ENCODE measurements at regions not wholly inside any gene's neighbourhood (a gene's known extent, or its start where the extent isn't known, plus 50 kb on each side); places are given as distances from the start of the nearest gene placed in this dataset.

DNA sequence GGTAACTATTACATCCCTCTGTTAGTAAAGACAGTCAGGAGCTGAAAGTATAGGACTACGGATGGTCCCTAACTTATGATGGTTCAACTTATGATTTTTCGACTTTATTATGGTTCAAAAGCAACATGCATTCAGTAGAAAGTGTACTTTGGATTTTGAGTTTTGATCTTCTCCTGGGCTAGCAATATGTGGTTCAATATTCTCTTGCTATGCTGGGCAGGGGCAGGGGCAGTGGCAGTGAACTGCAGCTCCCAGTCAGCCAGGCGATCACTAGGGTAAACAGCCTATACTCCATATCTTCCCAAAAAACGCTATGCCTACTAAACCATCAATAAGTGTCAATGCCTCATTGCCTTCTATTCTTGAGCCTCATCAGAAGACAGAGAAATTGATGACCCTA, 292.7 kb downstream of the EMP1 start:
- no peak for DNase-seq

DNA sequence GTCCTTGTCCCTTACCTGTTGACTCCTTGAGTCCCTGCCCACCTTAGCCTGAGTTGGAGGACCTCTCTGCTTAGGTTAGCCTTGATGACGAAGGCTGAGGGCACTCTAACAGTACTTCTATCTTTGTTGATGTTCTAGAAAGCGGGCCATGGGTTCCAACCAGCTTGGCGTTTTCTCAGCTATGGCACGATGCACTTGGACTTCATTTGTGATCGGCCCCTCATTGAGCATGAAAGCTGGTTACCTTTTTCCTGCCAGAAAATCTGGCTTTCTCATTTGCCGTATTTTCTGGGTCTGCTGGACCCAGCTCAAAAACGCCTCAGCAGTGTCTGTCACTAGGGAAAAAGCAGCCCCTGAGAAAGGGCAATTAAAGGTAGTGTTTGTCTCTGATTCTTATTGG, 290.8 kb downstream of the EMP1 start:
- DNase-seq = no peak

DNA sequence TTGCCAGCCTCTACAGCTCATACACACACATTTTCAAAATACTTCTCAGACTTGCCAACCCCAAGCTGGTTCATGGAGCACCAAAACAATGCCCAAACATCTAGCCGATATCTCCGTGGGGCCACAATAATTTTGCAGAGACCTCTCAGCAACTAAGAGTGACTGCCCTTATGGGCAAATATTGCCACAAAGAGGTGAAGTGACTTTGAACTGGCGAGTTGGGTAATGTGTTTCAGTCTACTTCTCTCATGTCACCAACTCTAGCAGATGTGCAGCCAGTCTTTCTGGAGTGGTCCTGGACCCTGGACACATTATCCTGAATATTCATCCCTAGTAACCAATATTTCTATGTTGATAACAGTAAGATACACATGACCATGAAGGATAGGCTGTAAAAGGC, 290.3 kb downstream of the EMP1 start:
- DNase-seq = no peak

DNA sequence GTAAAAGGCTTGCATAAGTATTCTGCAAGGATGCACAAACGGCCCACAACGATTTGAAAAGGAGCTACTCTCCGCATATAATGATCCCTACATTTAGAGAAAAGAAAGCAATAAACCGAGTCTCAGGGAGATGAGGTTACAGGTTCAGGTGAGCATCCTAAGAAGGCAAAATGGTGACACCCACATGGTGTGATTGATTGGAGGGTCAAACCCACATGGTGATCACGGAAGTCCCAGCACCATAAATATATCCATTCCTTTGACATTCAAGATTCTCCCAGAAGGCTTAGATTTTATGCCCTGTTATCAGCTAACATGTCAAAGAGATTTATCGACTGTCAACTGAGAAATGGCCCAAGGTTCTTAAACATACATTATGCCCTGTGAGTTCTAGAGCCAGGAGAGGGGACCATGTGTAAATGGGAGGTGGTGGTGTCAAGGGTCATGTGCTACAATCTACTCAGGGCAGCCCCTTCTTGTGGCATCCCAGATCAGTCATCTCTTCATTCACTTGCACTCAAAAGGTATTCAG, 282.2 kb downstream of the EMP1 start:
- no peak for DNase-seq

DNA sequence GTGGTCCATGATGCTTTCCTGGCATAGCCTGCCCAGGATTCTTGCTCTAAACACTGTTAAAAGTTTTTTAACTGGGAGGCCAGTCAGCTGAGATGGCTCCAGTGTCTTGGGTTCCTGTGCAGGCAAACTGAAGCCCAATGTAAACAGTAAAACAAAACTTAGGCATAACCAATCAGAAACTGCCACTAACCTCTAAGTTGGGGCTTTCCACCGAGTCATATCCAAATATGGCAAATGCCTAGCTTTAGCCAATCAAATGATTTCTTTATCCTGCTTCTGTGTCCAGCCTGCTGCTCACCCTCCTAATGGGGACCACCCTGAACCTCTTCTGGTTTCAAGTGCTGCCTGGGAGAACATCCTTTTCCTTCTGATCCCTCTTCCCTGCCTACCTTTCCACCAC, 277.9 kb downstream of the EMP1 start:
- DNase-seq = no peak

DNA sequence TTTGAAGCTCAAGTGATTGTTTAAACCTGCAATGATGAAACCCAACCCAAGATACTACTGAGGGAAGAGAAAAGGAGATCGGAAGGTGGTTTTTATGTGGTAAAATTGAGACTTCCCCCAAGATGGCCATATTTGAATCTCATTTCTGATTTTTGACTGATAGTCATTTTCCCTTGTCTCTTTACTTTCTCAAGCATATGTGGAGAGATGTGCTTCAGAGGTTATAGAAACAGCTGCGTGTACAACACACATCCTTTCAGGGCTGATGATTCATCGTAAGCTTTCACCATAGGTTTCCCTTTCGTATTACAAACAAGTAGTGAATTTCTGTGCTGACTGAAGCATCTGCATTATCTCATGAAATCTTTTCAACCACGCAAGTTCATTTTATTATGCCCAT, 276.2 kb downstream of the EMP1 start:
- no peak for DNase-seq

DNA sequence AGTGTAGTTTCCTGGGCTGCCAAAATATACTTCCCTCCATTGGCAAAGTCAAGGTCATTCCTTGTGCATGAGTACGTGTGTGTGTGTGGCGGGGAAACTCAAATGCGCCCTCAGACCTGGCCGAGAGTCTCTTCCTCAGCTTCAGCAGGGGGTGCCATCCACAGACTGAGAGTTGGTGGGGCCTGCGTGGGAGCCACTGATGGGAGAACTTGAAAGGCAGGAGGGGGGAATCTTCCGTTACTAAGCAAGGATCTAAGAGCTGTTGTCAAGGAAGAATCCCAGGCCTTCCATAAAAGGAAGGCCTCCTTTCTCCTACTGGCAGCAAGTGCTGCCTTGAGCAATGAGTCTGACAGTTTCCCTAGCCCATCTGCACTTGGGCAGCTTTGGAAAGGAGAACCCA, 274.9 kb downstream of the EMP1 start:
- no peak for DNase-seq

DNA sequence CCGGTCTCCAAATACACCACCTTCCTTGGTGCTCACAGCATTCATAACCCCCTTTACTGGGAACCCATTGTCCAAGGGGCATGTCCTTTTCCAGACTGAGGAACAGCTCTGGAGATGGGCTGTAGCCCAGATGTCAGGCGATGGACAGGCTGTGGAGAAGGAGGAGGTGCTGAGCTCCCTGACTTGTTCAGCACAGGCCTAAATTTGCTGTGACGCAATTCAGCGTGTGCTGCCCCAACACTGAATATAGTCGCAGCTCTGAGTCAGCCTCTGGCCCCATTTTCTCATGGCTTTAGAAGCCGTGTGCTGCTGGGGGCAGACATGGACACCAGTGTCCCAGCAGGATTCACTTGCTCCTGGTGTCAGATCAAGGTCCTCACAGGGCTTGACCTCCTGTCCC, 269.1 kb downstream of the EMP1 start:
- DNase-seq = no peak

DNA sequence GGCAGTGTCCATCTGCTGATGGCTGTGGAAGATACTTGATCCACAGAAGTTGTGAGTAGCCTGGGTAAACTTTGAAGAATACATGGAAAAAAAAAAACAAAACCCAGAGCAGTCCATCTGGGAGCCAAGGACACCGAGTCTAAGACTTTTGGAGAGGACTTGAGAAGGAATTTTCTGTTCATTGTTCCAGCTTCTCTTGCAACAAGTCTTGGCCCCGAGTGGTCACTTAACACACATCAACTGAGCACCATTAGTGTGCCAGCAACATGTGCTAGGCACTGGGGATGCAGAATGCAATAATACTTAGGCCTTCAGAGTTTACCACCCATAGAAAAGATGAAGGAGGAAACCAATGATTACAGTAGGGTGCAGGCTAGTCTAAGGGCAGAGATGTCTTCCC, 266.7 kb downstream of the EMP1 start:
- no peak for DNase-seq

DNA sequence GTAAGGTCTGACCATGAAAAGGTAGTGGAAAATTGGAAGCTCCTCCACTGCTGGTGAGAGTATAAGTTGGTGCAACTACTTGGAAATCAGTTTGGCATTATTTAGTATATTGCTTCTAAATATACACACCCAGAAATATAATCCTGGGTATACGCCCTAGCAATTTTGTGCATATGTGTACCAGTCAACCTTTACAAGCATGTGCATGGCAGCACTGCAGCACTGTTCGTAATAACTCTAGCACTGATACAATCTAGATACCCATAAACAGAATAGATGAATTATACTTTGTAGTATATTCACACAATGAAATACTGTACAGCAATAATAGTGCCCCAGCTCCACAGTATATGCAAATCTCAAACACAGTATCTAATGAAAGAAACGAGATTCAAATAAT, 265.9 kb downstream of the EMP1 start:
- DNase-seq = no peak

DNA sequence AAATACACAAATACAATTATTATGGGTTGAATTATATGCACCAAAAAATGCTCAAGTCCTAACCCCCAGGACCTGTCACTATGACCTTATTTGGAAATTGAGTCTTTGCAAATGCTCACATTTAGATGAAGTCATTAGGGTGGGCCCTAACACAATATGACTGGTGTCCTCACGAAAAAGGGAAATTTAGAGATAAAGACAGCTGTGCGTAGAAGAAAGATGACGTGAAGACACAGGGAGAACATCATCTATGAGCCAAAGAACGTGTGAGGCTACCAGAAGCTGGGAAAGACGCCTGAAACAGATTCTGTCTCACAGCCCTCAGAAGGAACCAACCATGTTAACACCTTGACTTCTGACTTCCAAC, 259.2 kb downstream of the EMP1 start:
- no peak for DNase-seq

DNA sequence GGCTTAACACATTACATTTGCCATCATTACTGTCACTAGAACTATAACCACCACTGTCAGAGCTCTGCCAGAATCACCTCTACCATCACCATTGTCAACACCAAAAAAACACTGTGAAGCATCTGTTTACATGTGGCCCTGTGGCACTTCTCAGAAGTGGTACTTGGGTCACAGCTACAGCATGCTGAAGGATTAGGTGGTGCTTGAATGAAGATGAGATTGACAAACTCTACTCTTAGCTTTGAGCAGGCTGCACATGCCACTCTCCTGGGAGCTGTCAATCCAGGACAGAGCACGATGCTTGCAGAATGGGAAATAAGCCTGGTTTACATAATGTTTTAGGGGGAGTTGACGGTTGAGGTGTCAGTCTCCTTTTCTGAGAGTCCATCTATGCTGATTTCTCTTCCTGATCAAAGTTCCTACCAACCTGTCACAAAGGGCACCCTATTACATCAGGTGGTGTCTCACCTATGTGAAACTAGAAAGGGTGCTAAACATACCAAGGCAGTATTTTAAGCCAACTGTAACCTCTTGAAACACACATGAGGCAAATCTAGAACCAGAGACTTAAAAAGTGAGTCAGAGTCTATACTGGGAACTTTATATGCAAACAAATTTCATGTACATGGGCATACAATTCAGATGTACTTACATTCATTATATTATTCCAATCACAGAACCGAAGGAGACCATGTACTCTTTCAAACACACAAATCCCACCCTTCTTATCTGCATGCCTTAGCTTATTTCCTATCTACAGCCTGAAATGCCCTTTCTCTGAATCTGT, 258.7 kb downstream of the EMP1 start:
- no peak for DNase-seq

DNA sequence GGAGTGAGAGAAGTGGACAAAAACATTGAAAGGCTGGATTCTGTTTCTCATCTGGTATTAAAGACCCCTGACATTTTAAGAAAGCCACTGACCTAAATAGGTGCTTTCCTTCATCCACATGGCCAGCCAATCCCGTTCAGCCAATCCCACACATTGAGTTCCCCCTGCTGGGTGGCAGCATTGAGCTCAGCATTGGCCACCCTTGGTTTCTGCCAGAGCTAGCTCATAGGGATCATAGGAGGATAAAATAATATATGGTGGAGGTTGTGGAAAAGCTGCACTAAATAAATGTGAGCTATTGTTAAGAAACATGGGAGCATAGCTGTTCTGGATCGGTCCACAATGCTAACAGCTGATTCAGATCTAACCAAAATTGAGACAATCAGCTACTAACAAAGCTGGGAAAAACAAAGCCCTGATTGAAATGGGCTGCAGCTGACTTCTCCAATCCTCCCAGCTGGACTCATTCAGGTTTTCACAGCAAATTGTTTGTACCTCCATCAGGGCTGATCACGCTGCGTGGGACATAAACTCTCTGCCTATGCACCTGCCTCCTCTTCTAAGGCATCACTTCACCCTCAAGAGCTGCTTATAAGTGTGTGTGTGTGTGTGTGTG, 256.5 kb downstream of the EMP1 start:
- no peak for DNase-seq

DNA sequence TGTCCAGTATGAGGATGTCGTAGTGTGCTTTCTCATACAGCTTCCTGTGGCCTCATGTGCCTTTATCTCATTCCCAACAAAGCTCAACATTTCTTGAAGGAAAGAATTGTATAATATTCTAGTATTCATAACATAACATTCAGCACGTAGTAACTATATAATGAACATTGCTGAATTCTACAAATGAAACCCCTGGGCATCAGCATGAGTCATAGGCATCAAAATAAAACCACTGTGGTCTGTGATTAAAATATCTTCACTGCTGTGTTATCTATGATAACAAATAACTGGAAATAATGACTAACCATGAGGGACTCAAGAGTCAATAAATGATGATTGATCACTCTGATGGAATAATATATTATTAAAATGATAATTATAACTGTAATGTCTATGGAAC, 255.2 kb downstream of the EMP1 start:
- DNase-seq = no peak

DNA sequence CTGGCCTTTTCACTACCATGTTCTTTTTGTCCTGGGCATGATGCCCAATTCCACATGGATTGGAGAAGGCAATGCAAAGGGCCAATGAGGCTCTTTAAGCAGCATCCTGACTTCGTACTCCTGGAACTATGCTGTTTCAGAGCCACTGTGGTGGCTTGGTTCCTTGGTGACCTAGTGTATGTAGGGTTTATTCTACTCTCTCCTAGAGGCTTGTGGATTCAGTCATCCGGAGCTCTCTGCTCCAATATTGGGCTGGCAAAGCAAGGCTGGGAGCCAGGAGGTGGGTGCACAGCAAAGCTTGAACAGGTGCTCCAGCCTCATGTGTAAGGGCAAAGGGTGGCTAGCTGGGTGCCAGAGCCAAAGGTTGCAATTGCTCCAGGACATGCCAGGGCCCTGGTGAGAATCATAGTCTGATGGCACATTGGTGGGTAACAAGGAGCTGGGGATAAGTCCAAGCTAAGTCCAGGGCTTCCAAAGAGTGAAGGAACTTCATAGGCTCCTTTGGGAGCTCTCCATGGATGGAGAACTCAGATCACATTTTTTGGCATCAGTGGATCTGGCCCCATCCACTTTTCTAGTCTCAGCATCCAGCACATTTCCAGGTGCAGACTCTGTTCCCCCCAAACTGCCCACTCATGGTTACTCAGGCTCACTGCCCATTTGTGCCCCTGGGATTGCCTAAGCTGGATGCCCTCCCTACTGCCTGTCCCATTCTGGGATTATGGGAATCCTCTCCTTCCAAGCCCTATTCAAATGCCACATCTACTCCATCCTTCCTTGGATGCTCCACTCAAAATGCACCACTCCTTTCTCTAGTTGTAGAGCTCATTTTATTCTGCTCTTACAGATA, 253.9 kb downstream of the EMP1 start:
- DNase-seq = no peak

DNA sequence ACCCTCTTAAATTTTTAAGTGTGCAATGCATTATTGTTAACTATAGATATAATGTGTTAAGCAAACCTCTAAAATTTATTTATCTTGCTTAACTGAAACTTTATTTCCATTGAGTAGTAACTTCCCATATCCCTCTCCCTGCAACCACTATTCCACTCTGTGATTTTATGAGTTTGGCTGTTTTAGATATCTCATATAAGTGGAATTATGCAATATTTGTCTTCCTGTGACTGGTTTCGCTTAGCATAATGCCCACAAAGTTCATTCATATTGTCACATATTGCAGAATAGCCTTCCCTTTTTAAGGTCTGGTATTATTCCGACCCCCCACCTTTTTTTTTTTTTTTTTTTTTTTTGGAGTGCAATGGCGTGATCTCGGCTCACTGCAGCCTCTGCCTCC, 247.6 kb downstream of the EMP1 start:
- no peak for DNase-seq

DNA sequence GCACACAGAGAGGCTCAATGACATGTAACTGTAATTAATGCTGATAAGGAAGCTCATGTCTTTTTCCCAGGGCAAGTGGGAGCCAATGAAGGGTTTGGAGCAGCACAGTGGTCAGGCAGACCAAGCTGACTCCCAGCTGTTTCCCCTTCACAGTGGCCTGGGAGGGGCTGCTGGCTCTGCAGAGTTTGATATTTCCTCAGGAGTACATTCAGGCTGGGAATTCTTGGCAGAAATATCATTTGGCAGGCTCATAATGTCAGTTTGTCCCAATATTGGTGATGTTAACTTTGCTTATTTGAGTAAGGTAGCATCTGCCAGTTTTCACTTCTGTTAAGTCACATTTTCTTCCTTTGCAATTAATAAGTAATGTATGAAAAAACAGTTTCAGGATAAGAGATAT, 247.0 kb downstream of the EMP1 start:
- peak; percentile 34 for DNase-seq

DNA sequence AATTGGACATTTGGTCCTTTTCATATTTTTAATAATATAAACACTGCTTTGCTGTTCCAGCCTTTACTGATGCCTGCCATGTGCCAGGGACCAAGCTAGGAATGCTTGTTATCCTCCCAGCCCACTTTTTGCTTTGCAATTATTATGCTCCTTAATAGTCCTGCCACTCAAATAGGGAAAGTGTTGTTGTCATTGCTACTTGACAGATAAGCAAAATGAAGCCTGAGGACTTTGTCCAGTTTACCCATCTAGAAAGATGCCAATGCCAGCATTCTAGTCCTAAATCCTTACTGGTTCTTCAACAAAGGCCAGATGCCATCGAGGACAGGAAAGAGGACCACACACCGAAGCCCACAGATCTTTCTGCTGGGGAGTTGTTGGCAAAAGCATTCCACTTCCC, 246.5 kb downstream of the EMP1 start:
- DNase-seq = no peak

DNA sequence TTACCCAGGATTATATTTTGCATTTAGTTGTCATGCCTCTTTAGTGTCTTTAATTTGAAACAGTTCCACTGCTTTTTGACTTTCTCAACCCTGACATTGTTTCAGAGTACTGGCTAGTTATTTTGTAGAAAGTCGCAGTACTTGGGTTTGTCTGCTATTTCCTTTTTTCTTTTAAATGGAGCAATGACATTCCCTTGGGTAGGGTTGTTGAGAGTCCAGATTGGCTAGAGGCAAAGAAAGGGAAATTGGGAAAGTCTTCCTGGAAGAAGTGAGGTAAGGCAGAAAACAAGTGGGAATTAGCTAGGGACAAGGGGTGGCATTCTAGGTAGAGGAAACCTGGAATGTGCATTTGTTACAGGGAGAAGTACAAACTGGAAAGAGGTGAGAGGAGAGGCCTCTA, 245.9 kb downstream of the EMP1 start:
- DNase-seq = no peak

DNA sequence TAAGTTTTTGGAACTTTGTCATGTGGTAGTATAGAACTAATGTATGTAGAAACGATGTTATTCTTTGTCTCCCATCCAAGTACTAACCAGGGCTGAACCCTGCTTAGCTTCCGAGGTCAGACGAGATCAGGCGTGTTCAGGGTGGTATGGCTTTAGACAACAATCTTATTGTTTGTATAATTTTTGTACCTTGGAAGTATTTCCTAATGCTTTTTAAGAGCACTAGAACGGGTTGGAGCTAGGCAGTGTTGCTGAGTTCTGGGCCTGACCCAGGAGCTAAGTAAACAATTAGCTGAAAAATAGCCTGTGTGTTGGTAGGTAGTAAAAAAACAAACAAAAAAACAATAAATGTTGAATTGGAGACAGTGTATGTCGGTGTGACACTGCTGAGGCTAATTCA, 244.3 kb downstream of the EMP1 start:
- DNase-seq = no peak

DNA sequence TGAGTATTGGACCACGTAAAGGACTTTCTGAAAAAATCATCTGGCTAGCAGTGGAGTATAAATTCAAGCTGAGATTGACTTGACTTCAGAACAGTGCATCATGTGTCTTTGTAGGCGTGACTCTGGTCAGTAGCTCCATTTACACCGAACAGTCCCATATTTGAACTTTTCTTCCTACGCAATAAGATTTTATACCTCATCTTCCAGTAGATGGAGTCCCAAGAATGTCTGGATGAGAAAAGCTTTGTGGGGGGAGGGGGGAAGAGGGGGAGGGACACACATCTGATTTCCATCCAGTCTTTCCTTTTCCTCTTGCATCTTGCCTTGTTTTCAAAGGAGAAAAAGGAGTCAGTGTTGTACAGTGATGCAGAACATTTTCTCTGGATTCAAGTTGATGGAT, 241.0 kb downstream of the EMP1 start:
- no peak for DNase-seq

DNA sequence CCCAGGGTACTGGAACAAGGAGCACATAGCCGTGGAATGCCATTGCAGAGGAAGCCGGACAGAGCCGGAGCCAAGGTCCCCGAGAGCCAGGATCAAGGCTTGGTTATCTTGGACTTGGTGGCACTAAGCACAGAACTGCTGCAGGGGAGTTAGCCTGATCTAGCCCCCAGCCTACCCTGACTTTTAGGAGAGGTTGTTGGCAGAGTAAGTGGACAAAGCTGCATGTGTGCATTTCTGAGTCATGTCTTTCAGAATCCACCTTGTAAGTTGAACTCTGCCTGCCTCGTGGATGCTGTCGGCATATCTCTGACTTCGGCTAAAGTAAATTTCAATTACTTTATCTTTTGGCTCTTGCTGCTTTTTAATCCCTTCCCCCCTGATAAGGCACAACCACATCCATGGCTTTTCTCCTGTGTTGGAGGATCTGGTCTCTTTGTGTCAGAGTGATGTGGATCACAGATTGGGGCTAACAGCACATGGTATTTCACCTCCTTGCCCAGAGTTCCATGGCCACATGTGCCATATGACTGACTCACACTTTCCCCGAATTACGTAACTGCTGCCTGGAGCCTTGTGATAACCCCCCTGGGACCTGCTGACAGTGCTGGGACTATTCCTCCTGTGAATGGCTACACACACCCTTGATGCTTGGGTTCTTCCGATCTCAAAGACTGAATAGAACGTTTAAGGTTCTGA, 240.3 kb downstream of the EMP1 start:
- DNase-seq = no peak

DNA sequence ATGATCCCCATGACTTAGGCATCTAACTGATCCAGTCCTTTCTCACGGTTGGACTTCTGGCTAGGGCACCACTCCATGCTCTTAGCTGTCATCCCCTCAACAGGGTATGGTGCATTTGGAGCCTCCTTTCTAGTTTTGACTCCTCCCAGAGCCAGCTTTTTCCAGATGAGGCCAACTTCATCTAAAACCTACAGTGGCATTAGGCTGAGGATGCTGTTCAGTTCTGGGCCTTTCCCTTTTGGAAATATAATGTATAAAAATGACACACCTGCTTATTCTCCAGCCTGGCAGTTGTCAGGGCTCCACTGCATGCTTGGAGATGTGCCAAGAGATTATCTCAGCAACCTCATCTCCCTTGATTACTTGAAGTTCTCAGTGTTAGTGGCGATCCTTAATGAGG, 239.7 kb downstream of the EMP1 start:
- DNase-seq = no peak

Data from hindlimb muscle (tissue), 1 donor.